GM06990 (cell line): ENCODE measurements at regions not wholly inside any gene's neighbourhood (a gene's known extent, or its start where the extent isn't known, plus 50 kb on each side); places are given as distances from the start of the nearest gene placed in this dataset.

ENCODE experiments used
- DNase-seq: peaks from one replicate; pipeline ENCODE4 v3.0.0-alpha.2; 2011; ENCODE audit not compliant: insufficient read length; ENCODE audit errors: extremely low read depth
- H3K27me3 ChIP-seq: replicated peaks from 2 replicates; pipeline ENCODE4 v1.6.0; 2011; ENCODE audit warnings: low read length; ENCODE audit not compliant: control insufficient read depth, insufficient read depth
- H3K36me3 ChIP-seq: 2 replicates; pipeline ENCODE4 v1.5.1; 2011; ENCODE audit warnings: low read length; ENCODE audit not compliant: control insufficient read depth, insufficient read depth
- H3K4me3 ChIP-seq: replicated peaks from 2 replicates; pipeline ENCODE4 v1.5.1; 2011; ENCODE audit warnings: low read depth, mild to moderate bottlenecking, control low read depth, low read length
- TF ChIP-seq, protein P1 (sequence below): IDR thresholded peaks from 2 replicates; pipeline ENCODE4 v1.5.1; 2011; ENCODE audit warnings: low read length, control low read depth, mild to moderate bottlenecking, inconsistent platforms; ENCODE audit not compliant: insufficient read depth, poor library complexity, severe bottlenecking

DNA sequence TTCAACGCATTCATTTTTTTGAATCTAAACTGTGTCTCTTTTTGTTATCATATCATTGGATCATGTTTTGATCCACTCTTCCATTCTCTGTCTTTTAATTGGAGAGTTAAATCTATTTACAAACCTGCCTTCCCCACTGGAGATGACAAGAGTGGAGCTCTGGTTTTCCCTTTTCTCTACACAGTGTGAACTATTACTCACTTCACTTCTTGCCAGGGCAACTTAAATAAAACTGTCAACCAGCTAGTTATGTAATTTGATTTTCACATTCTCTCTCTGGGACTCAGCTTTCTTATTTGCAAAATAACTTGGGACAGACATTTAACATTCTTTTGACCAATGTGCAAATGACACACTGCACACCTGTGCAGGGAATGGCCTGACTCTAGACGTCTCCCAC is 230.8 kb upstream of the CST7 start:
- H3K4me3 ChIP-seq: no peak overlapping the region
- TF ChIP-seq, protein P1, sequence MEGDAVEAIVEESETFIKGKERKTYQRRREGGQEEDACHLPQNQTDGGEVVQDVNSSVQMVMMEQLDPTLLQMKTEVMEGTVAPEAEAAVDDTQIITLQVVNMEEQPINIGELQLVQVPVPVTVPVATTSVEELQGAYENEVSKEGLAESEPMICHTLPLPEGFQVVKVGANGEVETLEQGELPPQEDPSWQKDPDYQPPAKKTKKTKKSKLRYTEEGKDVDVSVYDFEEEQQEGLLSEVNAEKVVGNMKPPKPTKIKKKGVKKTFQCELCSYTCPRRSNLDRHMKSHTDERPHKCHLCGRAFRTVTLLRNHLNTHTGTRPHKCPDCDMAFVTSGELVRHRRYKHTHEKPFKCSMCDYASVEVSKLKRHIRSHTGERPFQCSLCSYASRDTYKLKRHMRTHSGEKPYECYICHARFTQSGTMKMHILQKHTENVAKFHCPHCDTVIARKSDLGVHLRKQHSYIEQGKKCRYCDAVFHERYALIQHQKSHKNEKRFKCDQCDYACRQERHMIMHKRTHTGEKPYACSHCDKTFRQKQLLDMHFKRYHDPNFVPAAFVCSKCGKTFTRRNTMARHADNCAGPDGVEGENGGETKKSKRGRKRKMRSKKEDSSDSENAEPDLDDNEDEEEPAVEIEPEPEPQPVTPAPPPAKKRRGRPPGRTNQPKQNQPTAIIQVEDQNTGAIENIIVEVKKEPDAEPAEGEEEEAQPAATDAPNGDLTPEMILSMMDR: no peak
- no peaks in the 10 kb centered on the region for H3K27me3 ChIP-seq
- DNase-seq: no peak
- no peaks in the 10 kb centered on the region for H3K36me3 ChIP-seq

DNA sequence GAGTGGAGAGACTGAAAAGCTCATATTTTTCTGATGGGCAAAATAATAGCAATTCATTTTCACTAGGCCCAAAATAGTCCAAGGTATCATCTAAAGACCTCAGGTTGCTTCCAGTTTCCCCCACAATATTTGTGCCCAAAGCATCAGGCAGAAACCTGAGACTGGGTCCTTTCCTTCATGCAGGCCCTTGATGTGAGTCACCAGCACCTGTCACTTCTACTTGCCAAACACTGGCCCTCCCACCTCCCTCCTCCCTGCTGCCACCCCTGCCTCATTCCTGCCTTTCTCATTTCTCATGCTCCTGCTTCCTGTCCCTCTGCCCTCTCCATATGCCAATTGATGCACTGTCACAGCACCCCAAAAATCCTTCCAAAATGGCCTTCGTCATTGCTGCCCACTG is 230.4 kb upstream of the CST7 start:
- Histone ChIP-seq H3K4me3 (no peak overlapping the region), H3K36me3 (no peaks in the 10 kb centered on the region), H3K27me3 (no peaks in the 10 kb centered on the region)
- TF ChIP-seq, protein P1: no peak
- no peak for DNase-seq

DNA sequence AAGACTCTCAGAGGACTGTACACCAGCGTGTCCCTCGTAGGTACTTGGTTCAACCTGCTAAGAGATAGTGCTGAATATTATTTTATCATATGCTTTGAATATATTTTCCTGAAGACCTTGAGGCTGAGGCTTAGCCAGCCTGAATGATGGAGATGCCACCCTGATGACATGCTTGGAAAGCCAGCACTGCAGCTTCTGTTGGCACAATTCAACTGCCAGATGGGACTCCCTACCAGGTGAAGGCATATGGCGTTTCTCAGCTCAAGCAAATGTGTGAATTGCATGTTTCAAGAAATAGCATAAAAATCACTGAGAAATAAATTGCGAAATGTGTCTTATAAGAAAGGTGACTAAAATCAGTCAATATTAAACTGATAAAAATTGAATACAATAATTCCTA is 228.1 kb upstream of the CST7 start:
- TF ChIP-seq, protein P1: no peak

DNA sequence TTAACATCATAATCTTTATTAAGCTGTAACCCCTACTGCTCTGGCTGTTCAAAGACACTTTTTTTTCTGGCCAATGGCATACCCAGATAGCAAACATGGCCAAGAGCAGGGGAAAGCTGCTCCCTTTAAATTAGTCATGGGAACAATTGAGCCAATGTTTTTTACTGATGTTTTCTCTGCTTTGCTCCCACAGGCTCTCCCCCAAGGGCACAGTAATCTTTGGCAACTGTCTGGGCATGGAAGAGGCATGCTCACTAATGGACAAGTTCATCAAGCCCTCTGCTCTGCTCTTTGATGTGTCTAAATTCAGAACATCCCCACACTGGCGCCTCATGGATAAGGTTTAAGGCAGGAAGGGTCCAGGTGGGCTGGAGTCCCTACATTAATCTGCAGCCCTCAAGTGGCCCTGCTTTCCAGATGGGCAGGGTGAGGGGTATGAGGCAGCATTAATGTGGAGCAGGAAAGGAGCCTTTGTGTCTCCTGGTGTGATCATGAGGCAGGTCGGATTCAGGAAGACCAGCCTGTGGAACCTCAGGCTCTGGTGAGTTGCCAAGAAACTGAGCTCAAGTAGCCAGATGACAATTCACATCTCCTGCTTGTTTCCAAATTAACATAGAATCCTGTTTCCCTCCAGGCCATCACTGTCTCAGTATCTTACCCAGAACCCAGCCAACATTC is 227.0 kb upstream of the CST7 start:
- H3K36me3 ChIP-seq: no peaks in the 10 kb centered on the region
- no peak for DNase-seq

More for the DNA sequence above, 228.1 kb upstream of the CST7 start:
- H3K27me3 ChIP-seq: no peaks in the 10 kb centered on the region; the same call in 1 of the 2 replicates
- no peak for DNase-seq
- H3K36me3 ChIP-seq: no peaks in the 10 kb centered on the region
- H3K4me3 ChIP-seq: no peak overlapping the region

DNA sequence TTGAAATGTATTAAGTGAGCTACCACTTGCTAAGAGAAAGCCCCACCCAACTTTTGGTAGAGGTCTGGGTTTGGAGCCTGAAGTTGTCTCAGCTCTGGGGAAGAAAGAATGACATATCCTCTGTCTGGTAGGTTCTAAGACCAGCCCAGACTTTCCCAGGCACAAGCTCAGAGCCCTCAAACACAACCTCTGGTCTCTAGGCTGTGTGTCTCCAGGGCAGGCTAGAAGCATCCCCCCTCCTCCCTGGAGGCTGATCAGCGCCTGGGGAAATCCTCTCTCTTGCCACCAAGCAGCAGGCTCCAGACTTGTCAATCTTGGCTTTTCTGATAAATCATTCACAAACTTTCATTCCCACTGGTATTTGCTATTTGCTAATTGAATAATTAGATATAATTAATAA is 226.5 kb upstream of the CST7 start:
- Histone ChIP-seq H3K27me3 (no peaks in the 10 kb centered on the region; the same call in 1 of the 2 replicates), H3K4me3 (no peak overlapping the region), H3K36me3 (no peaks in the 10 kb centered on the region)
- no peak for DNase-seq
- TF ChIP-seq, protein P1: no peak

More for the DNA sequence above, 227.0 kb upstream of the CST7 start:
- Histone ChIP-seq H3K27me3 (no peaks in the 10 kb centered on the region; the same call in 1 of the 2 replicates), H3K4me3 (no peak overlapping the region)
- TF ChIP-seq, protein P1: no peak
